Muscle of arm (tissue), 1 donor: ENCODE measurements at regions not wholly inside any gene's neighbourhood (a gene's known extent, or its start where the extent isn't known, plus 50 kb on each side); places are given as distances from the start of the nearest gene placed in this dataset.
A peak's percentile ranks its signal among the peaks of the same experiment; 100 is the strongest.
"Not testable (repeated sequence)": the region's sequence is repeated elsewhere in the genome, so short reads cannot be mapped to it uniquely, and the experiment has no call there.

Experiments used
- DNase-seq: peaks from one replicate; pipeline ENCODE4 v3.0.0-alpha.2; 2013

GRCh38 chr7:4319280-4319679 is 362.8 kb upstream of the FOXK1 start:
- DNase-seq, result no peak

- no peak for DNase-seq
Measured at GRCh38 chr7:4325732-4326131, 356.4 kb upstream of the FOXK1 start.

GRCh38 chr7:4331711-4332110 is 350.4 kb upstream of the FOXK1 start:
- DNase-seq, result no peak

DNA sequence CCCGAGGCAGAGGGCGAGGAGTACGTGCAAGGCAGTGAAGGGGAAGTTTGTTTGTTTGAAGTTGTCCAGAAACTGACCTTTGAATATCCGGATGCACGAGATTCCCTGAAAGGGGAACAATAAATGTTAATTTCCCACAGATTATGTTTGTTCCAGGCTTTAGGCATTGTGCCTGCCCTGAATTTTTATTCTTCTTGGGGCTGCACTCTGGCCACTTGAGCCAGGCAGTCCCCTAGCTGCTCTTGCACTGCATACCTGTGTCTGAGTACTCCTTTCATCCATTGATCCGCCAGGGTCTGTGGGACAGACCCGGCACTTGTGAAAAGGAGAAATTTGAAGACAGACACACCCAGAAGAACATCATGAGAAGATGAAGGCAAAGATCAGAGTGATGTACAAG is 343.5 kb upstream of the FOXK1 start:
- DNase-seq, result no peak

GRCh38 chr7:4343272-4344247 is 338.5 kb upstream of the FOXK1 start:
- no peak for DNase-seq

- DNase-seq, result no peak
Measured at GRCh38 chr7:4345004-4345403, 337.1 kb upstream of the FOXK1 start.

DNA sequence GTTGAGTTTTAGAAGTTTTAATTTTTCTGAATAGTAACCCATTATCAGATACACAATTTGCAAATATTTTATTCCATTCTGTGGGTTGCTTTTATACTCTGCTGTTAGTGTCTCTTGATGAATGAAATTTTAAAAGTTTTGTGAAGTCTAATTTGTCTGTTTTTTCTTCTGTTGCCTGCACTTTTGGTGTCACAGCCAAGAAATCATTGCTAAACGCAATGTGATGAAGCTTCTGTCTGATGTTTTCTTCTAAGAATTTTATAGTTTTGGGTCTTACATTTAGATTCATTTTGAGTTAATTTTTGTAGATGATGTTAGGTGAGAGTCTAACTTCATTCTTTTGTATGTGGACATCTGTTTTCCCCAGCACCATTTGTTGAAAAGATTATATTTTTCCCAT is 330.0 kb upstream of the FOXK1 start:
- DNase-seq, result no peak

DNA sequence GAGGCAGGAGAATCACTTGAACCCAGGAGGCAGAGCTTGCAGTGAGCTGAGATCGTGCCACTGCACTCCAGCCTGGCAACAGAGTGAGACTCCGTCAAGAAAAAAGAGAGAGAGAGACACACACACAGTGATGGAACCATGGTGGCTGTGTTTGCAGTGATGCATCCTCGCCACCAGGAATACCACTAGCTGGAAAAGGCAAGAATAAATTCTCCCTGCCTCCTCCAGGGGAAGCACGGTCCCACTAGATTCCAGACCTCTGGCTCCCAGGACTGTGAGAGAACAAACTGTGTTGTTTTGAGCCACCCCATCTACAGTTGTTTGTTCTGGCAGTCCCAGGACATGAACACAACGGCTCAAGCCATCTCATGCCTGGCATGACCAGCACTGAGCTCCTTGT is 320.3 kb upstream of the FOXK1 start:
- DNase-seq, result no peak

DNA sequence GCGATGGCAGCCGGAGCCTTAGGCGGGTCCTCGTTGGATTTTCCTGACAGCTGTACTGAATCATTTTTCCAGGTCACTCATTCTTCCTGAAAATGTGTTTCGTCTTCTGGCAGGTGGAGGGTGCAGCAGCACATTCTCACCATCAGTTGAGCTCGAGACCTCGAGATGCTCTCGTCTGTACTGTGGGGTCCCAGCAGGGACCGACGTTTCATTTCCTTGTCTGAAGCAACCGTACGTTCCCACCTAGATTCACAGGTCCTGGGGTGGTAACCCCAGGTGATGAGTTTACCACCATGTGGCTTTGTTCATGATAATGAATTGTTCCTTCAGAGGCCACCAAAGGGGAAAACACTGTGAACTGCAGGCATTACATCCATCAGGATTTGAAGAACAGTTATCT is 298.5 kb upstream of the FOXK1 start:
- no peak for DNase-seq

DNA sequence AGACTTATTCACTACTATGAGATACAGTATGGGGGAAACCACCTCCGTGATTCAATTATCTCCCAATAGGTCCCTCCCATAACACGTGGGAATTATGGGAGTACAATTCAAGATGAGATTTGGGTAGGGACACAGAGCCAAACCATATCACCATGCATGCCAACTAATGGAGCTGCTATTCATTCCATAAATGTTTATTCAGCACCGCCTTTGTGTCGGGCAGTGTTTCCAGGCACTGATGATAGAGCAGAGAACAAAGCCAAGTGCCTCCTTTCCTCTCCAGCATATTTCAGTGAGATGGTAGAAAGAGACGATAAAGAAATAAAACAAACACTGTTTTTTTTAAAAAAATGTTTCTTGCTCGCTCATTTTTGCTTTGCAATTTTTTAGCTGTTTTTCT is 295.9 kb upstream of the FOXK1 start:
- no peak for DNase-seq

- not testable (repeated sequence) for DNase-seq
Measured at GRCh38 chr7:4391103-4391502, 291.0 kb upstream of the FOXK1 start.

GRCh38 chr7:4394736-4395135 is 287.4 kb upstream of the FOXK1 start:
- DNase-seq, result no peak

GRCh38 chr7:4399121-4399520 is 283.0 kb upstream of the FOXK1 start:
- DNase-seq, result no peak

- no peak for DNase-seq
Measured at GRCh38 chr7:4399596-4399995, 282.5 kb upstream of the FOXK1 start.

DNA sequence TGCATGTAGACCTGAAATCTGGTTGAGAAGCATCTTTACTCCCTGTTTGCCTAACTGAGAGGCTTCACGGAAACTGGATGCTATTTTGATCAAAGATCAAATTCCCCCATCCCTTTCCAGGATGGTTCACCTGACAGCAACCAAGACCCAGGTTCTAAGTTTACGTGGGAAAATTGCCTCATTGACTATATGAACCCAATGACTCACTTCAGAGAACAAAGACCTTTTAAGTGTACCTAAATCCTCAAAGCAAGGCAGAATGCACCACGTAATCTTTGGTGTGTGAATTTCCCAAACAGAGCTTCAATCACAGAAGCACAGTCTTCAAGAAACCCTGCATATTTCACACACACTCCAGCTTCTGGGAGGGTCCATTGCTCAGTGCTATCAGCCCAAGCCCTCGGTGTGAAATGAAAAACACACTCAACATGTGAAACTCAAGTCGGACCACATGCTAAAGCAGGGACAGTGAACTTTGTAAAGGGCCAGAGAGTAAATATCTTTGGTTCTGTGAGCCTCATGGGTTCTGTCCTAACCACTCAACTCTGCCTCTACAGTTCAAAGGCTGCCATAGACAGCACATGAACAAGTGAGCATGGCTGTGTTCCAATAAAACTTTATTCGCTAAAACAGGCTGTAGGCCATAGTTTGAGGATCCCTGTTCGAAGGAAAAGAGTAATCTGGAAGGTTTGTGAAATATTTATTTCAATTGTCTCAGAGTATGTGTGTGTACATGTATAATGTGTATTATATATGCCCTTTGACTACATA is 275.6 kb upstream of the FOXK1 start:
- no peak for DNase-seq

- DNase-seq, result no peak
Measured at GRCh38 chr7:4409946-4410345, 272.1 kb upstream of the FOXK1 start.

DNA sequence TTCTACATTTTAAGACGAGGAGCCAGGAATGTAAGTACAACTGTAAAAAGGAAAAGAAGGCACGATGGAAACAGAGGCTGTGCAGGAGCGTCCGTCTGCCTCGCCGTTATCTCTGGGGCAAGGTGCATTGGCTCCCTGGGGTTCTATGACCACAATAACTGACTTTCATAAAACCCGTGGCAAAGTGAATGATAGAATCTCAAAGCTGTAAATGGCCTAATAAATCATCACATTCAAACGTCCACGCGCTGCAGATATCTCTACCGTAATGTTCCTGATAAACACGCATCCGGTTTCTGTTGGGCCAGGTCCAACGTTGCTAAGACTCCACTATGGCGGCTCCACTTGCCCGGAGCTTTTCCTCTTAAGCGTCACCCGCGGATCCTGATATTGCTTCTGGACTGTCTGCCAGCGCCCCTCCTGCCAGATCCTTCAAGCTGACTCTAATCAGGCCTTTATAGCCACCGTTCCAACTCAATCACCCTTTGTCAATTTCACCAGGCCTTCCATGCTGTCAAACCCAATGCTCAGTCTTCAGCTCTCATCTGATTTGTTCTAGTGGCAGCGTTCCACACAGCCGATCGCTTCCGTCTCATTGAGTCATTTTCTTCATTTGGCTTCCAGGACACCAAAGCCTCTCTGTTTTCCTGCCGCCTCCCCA is 265.6 kb upstream of the FOXK1 start:
- DNase-seq, result peak; percentile 8

- no peak for DNase-seq
Measured at GRCh38 chr7:4428526-4428925, 253.6 kb upstream of the FOXK1 start.

DNA sequence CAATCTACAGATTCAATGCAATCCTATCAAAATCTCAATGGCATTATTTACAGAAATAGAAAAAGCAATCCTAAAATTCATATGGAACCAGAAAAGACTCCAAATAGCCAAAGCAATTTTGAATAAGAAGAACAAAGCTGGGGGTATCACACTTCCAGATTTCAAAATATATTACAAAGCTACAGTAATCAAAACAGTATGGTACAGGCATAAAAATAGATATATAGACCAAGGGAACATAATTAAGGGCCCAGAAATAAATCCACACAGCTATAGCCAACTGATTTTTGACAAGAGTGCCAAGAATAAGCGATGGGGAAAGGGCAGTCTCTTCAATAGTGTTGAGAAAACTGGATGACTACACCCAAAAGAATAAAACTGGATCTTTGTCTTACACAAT is 251.9 kb upstream of the FOXK1 start:
- no peak for DNase-seq

GRCh38 chr7:4434306-4434705 is 247.8 kb upstream of the FOXK1 start:
- DNase-seq, result no peak

GRCh38 chr7:4436361-4436895 is 245.7 kb upstream of the FOXK1 start:
- DNase-seq, result no peak

DNA sequence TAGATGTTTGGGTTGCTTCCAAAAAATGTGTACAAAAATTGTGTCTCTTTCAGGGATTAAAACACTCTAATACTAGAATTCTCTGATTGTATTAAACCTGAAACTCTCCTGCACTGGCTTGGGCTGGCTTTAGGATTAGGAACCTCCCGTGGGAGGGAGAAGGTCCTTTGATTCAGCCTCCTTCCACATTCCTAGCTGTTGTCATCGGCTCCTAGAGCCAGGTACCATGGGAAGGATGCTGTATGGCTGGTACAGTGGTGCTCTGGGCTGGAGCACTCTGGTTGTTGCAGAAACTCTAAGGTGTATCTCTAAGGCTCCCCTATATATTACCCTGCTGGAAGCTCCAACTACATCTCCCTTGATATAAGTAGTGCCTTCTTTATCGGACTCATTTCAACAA is 245.2 kb upstream of the FOXK1 start:
- no peak for DNase-seq
